SHP77 (cell line): ENCODE measurements at regions not wholly inside any gene's neighbourhood (a gene's known extent, or its start where the extent isn't known, plus 50 kb on each side); places are given as distances from the start of the nearest gene placed in this dataset.
"Not testable (repeated sequence)": the region's sequence is repeated elsewhere in the genome, so short reads cannot be mapped to it uniquely, and the experiment has no call there.

Experiments
- DNase-seq, 2 experiments: peaks; one replicate each; lab custom pipeline; 2025; lab: John Stamatoyannopoulos, UW

DNA sequence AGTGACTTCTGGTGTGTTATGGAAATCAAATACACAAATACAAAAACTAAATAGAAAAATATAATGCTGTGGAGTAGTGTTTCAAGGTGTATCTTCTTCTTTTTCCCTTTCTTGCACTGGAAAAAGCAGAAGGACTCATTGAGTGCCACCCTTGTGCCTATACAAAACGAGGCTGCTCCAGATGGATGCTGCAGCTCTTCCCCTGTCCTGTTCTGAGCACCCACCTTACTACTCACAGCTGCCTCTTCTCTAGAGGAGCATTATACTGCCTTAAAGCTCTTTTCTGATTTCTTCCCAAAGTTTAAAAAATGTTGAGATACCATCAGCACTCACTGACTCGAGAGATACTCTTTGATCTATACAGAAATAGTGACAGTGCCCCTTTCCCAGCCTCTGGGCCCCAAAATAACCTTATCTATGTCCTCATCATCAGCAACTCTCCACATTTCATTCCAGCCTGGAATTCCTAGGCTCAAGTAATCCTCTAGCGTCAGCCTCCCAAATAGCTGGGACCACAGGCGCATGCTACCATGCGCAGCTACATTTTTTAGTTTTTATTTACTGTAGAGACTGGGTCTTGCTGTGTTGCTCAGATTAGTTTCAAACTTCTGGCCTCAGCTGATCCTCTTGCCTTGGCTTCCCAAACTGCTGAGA is 1356.1 kb upstream of the NRXN1 start:
- no peak for DNase-seq

GRCh38 chr2:52386433-52387030 is 1354.6 kb upstream of the NRXN1 start:
- no peak for DNase-seq

DNA sequence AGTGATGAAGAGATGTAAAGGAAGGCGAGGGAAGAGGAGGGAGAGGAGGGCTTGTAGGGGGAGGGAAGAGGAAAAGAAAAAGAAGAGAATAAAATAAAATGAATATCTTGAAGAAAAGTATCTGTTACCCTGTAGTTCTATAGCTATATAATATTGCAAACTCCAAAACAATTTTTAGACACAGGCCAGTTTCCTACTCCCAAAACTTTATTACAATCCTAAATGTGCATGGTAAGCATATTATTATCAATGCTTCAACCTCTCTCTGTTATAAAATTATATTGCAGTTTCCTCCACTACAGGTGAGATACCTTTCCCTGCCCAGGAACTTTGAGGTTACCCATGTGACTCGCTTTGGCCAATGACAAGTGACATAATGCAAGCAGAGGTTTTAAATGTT is 1351.6 kb upstream of the NRXN1 start:
- no peak for DNase-seq

DNA sequence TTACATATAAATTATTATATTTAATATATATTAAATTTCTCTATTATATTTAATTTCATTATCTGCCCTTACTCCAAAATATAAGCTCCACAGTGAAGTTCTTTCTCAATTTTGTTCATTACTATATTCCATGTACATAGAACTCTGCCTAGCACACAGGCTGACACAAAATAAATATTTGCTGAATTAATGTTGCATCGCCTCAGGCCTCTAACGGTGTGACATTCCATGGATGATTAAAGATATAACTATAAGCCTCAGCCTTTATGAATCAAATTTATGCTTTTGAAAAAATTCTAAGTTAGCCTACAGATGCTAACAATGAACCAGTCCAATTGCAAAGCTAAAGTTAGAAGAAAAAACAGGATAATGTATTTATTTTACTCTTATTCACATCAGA is 1337.2 kb upstream of the NRXN1 start:
- DNase-seq: no peak

- DNase-seq: no peak
Measured at GRCh38 chr2:52368141-52368540, 1336.2 kb upstream of the NRXN1 start.

DNA sequence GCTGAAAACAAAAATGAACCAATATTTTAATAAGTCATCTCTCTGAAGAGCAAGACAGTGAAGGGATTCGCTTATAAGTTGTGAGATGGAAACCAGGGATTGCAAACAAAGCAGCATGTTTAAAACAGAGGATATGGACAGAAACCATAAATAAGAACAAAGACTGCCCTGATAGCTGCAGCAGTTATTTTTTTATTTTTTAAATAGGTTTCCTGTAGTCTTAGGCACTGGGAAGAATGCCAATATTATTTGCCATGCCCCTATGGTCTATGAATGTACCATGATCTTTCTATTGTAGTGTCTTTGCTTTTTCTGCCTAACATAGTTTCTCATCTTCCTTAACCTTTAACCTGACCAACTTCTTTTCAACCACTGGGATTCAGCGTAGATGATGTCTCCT is 1334.0 kb upstream of the NRXN1 start:
- DNase-seq: no peak

GRCh38 chr2:52356556-52356955 is 1324.6 kb upstream of the NRXN1 start:
- no peak for DNase-seq

GRCh38 chr2:52347292-52347691 is 1315.4 kb upstream of the NRXN1 start:
- no peak for DNase-seq

DNA sequence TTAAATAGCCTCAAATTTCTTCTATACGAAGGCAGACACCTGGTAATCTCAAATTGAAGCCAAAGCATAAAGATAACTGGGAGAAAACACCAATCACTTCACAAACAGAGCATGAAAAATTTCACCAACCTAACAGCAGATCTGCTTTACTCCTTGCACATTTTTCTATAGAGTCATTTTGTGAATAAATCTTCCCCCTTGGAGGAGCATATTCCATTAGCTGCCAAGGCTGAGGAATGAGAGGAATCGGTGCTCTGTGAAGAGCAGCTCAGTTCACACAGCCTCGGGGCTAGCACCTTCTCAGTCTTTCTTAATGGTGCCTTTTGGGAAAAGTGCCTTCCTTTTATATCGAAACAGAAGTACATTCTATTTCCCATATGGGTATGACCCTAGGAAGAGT is 1313.7 kb upstream of the NRXN1 start:
- no peak for DNase-seq

DNA sequence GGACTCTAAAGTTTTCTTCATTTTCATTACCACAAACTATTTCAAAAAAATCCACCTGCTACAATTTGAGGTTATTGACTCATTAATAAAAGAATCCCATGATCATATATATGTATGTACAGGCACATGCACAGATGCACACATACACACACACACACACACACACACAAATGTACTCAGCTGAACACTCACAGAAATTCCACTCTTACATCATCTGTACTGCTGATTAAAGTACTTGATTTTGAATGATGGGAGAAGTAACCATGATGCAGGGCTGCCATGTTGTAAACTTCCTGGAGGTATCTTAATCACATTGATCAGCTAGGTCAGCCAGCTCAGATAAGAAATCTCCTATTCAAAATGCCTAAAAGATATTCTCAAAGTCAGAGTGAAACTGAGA is 1313.2 kb upstream of the NRXN1 start:
- no peak for DNase-seq

DNA sequence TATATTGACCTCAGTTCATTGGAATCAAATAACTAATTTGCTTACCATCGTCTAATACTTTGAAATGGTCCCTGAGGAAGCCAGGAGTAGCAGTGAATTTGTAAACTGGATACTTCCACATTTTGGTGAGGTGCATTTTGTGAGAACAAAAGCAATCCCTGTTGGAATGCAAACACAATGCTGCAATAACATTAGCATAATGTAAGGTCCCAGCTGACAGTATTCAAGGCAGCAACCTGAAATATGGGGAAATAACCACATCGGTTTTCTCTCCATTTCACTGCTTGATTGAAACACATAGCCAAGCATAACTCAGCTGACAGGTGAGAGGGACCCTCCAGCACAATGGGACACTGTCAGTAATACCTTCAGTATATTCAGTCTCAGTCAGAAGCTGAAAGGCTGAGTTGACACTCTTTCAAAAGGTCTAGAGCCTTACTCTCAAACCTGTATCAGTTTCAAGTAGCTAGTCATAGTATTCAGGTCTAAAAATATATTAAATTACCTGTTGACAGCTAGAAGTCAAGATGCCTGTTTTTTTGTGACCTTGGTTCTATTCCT is 1311.9 kb upstream of the NRXN1 start:
- no peak for DNase-seq

GRCh38 chr2:52343010-52343409 is 1311.1 kb upstream of the NRXN1 start:
- no peak for DNase-seq

DNA sequence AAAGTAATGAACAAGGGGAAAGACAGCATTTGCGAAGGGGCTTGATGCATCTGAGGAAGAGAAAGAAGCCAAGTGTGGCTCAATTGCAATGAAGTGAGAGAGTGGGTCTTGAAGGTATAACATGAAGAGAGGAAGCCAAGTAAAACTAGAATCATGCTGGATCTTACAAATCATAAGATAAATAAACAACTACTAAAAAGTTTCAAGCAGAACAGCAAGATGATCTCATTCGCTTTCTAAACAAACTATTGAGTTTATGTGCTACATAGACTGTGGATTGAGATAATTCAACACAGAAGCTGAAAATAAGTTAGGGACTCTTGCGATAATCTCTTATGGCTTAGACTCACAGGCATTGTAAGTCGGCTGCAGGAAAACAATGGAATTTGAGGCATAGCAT is 1310.5 kb upstream of the NRXN1 start:
- DNase-seq: no peak

DNA sequence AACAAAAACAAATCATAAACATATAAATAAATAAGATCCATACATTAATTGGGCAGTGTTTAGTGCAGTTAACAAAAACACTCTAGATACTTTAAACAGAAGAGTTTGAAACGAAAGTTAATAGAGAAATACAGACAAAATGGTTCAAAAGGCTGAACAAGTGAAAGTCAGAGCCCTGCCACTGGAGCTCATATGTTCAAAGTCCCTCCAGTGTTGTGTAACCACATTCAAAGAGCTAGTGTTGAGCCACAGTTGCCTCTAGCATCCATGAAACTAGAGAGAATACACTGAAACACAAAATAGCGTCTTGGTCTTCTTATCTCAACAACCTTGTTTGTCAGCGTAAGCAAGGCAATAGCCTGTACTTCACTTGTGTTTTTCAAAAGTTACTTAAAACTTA is 1309.8 kb upstream of the NRXN1 start:
- no peak for DNase-seq

- no peak for DNase-seq
Measured at GRCh38 chr2:52340171-52340570, 1308.2 kb upstream of the NRXN1 start.

GRCh38 chr2:52337786-52338185 is 1305.9 kb upstream of the NRXN1 start:
- DNase-seq: not testable (repeated sequence)

DNA sequence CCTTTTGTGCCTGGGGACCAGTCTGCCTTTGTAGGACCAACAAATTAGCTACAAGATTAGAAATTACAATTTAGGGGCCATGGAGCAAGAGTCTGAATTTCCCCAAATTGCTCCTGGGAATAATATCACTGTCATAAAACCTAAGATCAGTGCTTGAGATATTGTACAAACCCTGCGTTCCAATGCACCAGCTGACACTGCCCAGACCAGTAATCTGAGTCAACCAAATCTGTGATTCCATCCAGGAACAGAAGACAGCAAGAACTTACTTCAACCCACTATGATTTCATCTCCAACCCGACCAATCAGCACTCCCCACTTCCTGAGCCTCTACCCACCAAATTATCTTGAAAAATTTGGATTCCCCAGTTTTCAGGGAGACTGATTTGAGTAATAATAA is 1305.0 kb upstream of the NRXN1 start:
- DNase-seq: no peak

DNA sequence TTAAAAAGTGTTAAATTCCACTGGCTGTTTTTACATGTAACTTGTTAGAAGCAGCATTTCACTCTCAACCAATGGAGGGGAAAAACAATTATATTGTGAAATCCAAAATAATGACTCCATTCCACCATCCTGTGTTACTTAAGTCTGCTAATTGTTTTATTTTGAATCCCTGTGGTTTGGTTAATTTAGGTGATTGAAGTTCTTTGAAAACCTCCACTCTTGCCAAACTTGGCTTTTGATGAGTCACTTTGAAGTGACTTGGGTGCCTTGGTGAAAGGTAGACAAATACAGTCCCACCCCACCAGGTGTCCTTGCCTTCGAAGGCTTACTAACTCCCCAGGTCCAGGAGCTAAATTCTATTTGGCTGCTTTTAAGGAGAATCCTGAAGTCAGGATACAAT is 1303.8 kb upstream of the NRXN1 start:
- DNase-seq: no peak

GRCh38 chr2:52334185-52334584 is 1302.3 kb upstream of the NRXN1 start:
- DNase-seq: no peak

DNA sequence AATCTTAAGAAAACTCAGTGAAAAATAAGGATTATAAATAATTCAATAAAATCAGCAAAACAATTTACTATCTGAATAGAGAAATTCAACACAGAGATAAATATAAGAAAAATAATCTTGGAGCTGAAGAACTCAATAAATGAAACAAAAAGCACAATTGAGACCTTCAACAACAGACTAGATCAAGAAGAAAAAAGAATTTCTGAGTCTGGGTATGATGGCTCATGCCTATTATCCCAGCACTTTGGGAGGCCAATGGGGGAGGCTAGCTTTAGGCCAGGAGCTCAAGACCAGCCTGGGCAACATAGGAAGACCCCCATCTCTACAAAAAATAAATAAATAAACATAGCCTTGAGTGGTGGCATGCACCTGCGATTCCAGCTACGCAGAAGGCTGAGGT is 1295.7 kb upstream of the NRXN1 start:
- DNase-seq: no peak

DNA sequence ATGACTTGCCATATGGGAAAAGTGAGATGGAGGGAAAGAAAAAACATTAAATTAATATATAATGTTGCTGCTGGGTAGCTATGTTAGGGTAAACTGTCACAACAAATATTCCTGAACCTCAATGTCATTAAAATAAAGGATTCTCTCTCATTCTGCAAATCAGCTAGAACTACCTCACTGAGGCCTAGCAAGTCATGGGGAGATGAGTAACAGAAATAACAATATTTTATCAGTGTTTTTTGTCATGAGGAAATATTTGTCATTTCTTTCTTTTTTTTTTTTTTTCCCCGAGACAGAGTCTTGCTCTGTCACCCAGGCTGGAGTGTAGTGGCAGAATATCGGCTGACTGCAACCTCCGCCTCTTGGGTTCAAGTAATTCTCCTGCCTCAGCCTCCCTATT is 1282.3 kb upstream of the NRXN1 start:
- DNase-seq: no peak

- DNase-seq: no peak
Measured at GRCh38 chr2:52312486-52312885, 1280.6 kb upstream of the NRXN1 start.

DNA sequence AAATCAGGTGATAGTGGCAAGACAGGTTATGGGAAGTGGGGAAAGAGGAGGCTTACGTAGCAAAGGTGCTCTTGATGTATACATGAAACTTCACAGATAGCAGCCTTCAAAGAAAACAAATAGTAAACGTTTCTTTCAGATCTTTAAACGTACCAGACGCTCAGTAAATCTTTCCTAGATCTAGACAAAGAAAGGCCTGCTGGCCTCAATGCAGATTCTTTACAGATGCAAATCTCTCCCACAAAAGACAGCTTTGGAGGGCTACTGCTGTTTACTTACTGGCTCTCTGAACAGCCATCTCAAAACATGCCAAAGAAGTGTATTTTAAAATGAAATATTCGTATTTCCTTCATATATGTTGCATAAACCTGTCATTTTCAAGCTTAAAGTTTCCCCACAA is 1279.9 kb upstream of the NRXN1 start:
- DNase-seq: no peak

DNA sequence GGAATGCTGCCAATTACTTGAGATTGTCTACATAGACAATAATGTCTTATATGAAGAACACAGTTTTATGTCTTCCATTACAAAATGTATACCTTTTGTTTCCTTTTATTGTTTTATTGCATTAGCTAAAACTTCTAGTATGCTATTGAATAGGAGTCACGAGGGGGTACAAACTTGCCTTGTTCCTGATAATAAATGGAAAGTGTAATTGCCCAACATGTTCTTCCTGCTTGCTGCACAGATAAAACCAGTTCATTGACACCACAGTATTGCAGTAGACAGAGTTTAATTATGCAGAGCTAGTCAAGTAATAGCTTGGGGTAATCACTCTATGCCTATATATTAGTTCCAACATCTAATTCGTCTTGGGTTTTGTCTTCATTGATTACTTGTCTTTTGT is 1276.2 kb upstream of the NRXN1 start:
- no peak for DNase-seq
